HG02981 (cell line): ENCODE measurements at regions not wholly inside any gene's neighbourhood (a gene's known extent, or its start where the extent isn't known, plus 50 kb on each side); places are given as distances from the start of the nearest gene placed in this dataset.

Experiments
- ATAC-seq: cut with Tn5 transposase; IDR thresholded peaks from one replicate; pipeline ENCODE4 v1.9.1; 2021; ENCODE audit warnings: mild to moderate bottlenecking, moderate library complexity; ENCODE audit not compliant: unreplicated experiment

DNA sequence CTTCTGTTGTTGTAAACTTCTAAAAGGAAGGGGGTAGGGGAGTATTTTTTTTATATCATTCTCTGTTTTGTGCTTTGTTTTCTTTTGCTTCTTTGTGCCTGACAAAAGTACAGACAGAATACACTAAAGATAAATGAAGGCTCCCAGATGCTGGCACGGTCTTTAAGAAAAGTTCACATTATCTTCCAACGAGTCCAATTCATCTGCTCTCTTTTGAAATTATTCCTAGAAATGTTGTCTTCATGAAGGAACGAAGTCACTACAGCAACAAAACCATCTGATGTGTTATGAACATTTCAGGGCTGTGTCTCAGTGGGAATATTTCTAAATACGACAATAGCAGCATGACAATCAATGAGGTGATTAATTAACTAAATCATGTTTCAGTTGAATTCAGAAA is 813.8 kb upstream of the HTR2C start:
- no peak for ATAC-seq

DNA sequence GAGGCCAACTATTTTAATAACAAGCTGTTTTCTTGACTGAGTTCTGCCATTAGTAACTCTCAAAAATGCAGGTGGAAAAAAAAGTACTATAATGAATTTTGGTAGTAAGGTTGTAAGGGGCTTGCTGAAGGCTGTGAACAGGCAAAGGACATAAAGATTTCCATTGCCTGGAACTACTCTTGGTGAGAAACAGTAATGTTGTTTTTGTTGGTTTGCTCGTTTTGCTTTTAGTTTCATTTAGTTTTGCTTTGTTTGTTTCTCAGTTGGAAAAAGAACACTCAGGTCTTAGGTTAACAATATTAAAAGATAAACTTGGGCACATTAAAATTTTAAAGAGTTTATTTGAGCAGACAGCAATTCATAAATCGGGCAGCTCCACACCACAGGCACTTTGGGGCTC is 824.5 kb upstream of the HTR2C start:
- no peak for ATAC-seq

DNA sequence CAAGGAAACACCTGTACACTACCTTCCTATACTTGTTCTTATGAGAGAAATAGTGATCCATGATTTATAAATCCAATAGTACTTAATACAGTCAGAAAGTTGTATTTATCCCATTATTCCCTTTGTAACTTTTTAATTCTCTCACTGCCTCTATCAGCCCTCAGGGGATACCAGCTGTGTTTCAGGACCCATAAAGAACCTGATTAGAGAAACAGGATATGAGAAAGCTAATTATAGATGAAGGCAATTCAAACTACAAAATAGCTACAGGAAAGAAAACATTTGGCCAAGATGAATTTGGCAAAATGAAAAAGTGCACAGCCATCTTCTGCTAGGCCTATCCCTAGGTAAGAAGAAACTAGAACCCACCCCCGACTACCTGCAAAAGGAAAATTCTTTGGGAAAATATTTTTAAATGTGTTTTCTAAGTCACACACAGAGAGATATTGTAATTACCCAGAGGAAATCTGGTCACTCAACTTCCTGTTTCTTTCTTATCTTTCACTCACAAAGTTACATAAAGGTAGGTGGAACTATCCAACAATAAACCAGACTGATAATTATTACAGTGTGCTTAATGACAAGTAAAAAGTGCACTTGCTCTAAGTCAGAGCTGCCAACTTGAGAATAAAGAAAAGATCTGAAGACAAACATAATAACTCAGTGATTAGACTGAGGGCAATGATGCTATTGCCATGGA is 836.5 kb upstream of the HTR2C start:
- ATAC-seq = peak; percentile 57

DNA sequence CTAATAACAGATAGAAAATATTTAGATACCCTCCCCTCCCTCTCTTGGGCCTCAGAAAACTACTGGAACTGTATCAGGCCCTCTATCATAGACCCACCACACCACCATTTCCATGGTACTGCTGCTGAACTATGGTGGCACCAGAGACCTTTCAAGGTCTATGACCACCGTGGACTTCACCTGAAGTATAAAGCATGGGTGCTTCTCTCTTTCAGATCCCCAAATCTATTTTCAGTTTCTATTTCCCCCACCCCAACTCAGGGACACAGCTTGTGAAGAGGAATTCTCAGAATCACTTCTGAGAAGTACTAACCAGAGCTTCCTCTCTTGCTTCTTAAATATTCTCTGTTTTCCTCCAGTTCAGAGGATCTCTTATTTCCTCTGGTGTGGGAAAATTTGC is 840.8 kb upstream of the HTR2C start:
- ATAC-seq = peak; percentile 75

DNA sequence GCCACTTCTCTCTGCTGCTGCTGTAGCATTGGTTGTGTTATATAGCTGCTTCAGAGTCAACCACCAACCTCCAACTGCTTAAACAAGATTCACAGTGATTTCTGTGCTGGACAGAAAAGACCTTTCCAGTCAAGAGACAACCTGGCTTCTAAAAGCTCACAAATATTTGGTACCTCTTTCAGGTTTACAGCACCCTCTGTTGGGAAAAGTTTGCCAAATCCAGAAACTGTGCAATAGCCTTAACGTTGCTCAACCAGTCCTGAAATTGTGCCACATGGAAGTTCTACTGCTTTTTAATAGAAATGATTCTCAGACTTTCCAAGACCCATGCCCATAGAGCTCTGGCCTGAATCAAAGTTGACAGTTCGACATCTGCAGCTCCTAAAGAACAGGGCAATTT is 842.1 kb upstream of the HTR2C start:
- ATAC-seq = no peak

DNA sequence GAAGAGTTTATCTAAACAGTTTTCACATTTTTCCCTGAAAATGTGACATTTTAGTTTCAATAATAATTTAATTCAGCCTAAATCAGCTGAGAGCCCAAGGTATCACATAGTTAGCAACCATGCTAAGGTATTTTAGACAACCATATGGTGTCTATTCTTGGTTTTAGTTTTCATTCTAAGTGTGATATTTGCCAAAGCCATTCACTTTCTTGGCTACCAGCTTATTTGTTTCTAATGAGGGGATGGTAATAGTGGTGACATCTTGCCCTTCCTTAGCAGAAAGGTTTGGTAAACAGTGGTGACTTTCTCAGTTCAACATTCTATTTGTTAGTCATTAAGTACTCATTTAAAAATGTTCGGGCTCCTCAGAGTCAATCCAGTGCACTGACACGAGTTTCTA is 854.9 kb upstream of the HTR2C start:
- no peak for ATAC-seq

DNA sequence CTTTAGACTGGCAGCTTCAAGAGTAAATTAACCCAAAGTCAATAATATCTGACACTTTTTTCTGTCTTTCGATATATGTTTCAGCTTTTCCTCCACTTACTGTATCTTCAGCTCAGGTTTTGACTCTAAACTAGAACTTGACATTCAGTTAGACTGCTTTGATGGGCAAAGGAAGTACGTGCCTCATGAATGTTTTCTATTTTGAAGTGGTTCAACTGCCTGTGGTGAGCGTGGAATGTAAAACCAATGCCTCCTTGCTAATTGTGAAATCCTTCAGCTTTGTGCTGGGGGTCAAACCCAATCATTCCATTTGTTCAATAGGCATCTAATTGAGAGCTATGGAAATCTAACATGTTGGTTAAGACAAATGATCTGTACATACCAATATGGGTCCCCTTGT is 857.0 kb upstream of the HTR2C start:
- ATAC-seq = no peak

DNA sequence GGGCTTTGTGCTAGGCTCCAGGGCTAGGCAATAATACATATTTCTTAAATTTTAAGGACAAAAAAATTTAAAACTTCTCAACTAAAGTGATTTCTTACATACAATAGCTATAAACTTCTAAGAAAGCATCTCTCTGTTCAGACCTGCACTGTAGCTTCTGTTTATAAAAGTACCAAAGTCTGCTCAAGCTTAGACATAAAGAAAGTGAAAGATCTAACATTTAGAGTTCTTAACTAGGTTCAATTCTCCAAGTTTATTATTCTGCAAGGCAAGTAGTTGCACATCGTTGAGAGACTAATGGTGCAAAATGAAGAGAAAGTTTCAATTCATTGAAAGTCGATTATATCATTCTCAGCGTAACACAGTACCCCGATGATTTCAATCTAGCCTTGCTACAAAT is 857.4 kb upstream of the HTR2C start:
- no peak for ATAC-seq

DNA sequence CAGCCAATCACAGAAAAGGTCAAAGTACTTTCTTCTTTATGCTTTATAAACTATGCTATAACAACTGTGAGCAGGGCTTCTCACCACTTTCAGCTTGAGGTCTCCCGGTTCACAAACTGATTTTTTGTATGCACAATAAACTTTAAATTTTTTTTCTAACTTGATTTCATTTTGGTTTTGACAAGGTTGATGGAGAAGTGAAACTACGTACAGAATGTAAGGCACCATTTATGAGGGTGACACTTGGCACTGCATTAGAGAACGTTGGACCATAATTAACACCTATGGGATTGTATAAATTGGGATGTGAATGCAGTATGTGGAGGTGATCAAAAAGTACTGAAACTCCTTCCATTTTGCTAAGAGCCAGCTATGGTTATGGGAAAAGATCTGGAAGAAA is 857.9 kb upstream of the HTR2C start:
- no peak for ATAC-seq

DNA sequence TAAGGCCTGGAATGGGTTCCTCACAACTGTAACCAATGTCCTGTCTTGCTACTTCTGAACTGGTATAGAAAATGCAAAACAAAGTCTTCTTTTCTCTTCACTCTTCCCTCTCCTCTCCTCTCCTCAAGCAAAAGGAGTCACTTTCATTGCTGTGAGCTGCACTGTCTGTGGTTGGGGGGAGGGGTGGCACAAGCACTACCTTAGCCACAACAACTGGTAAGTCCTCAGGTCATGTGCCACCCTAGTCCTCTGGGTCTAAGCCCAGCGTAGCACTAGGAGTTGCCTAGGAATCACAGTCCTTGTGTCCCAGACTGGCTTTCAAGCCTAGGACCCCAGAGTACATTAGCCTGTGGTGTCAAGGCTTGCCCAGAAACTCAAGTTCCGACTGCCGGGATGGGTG is 859.3 kb upstream of the AMOT start:
- no peak for ATAC-seq

DNA sequence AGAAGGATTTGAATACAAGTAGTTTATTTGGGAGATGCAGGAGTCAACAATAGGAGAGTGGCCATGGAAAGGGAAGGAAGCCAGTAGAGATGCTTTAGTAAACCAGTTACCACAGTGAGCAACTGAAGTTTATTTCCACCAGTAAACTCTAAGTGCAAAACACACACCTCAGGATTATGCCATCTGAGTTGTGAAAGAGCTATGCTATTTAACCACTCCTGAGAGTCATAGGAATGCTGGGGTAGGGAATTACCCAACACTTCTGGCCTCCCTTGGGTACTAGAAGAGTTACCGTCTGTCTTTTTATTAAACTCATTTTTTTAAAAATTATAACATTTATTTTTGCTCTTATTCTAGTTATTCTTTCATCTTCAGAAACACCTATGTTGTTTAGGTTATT is 834.6 kb upstream of the AMOT start:
- ATAC-seq = no peak

DNA sequence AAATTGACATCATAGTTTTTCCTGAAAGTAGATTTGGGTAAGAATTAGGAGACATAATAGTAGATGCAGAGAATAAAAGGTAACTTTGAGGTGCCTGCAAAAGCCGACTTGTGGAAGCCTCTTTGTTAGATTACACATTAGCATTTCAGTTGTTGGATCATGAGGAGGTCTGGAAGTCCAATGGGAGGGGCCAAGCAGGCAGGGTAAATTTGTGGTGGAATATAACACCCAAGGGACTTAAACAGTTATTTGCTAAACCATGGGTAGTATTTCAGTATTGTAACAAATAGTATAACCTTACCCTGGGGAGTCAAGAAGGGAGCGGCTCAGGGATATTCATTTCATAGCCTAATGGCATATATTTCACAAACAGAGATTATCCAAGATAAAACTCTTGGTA is 810.7 kb upstream of the AMOT start:
- ATAC-seq = no peak

DNA sequence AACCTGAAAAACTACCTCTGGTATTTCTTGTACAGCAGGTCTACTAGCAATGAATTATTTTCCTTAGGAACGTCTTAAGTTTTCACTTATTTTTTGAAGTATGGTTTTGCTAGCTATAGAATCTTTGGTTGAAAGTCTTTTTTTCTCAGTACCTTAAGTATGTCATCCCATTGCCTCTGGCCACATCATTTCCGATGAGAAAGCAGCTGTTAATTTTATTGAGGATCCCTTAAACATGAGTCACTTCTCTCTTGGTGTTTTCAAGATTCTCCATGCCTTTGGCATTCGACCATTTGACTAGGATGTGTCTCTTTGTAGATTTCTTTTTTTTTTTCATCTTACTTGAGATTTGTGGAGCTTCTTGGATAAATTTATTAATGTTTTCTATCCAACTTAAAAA is 803.8 kb upstream of the AMOT start:
- no peak for ATAC-seq

DNA sequence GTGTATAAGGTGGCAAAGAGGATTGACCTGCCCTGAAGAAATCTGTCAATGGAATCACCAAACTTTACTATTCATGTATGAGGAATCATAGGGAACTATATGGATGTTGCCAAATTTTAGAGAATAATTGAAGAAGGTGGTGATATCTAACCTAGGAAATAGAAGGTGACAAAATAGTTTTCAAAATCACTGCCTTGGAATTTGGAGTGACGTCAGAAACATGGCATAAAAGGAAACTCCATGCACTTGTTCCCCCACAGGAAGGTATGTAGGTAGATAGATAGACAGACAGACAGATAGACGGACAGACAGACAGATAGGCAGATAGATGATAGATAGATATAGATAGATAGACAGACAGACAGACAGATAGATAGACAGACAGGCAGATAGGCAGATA is 793.9 kb upstream of the AMOT start:
- no peak for ATAC-seq

DNA sequence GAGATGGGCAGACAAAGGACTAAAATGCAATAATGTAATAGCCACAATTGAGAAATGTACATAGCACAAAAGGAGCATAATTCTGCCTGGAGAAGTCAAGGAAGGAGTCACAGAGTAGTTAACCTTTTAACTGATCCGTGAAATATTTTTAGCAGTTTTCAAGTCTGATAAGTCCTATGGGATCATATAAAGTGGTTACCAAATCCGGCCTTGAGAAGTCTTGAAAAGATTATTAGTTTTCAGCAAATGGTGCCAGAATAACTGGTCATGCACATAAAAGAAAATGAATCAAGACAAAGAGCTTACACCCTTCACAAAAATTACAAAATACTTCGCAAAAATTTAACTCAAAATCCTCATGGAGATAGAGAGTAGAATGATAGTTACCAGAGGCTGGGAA is 788.7 kb upstream of the AMOT start:
- no peak for ATAC-seq

DNA sequence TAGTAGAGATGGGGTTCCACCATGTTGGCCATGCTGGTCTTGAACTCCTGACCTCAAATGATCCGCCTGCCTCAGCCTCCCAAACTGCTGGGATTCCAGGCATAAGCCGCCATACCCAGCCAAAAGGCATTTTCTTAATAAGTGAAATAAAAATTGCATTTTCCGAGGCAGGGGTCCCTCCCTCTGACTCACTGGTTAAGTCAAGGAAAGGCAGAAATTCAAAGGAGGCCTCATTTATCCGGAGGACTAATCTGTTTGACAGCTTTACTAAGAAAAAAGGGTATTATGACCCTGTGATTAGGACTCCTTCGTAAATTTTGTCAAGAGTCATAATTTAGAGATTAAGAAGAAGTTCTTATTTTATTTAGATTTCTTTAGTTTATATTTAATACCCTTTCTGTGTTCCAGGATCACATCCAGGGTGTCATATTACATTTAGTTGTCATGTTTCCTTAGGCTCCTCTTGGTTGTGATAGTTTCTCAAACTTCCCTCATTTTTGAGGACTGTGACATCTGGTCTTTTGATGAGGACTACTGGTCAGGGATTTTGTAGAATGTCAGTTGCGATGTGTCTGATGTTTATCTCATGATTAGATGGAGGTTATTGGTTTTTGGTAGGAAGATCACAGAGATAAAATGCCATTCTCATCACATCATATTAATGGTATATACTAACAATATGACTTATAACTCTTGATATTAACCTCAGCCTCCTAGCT is 753.7 kb upstream of the AMOT start:
- no peak for ATAC-seq

DNA sequence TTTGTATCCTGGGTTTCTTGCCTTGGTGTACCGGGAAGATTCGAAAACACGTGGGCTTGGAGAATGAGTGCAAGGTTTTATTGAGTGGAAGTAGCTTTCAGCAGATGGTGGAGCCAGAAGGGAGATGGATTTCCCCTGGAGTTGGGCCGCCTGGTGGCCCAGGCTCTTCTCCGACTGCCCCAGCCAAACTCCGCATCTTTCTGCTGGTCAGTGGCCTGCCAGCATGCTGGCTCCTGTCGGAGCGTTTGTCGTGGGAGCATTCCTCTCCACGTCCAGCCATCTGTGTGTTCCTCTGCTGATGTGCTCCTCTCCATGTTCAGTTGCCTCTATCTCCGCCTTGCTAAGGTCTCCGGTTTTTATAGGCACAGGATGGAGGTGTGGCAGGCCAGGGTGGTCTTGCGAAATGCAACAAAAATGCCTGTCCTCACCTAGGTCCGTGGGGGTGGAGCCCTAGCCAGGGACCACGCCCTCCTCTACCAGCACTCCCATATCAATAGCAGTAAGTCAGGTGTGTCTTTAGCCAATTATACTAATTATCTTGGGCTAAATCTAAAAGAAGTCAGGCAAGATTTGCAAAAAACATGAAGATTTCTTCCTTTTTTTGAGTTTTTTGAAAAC is 745.8 kb upstream of the AMOT start:
- ATAC-seq = no peak

DNA sequence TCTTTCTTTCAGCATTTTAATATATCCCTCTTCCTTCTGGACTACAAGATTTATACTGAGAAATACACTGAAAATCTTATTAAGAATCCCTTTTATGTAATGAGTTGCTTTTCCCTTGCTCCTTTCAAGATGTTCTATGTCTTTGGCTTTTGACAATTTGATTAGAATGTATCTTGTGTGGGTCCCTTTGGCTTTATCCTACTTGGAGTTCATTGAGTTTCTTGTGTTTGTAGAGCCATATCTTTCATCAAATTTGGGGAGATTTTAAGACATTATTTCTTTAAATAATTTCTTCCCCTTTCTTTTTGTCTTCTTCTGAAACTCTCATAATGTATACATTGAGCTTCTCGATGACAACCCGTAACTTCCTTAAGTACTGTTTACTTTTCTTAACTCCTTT is 739.9 kb upstream of the AMOT start:
- ATAC-seq = no peak

DNA sequence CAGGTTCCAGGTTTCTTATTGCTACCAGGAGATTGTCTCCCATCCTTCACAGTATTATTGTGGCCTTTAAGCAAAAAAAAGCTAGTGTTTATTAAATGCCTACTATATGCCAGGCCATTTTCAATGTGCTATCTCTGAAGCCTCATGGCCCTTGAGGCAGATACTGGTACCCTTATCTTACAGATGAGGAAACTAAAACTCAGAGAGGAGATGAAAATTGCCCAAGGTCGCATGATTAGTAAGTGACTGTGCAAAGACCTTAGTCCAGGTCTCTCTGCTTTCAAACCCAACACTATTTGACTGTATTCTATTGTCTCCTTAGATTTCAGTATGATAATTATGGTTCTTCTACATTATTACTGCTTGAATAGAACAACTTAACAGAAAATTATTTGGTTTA is 717.9 kb upstream of the AMOT start:
- ATAC-seq = no peak

DNA sequence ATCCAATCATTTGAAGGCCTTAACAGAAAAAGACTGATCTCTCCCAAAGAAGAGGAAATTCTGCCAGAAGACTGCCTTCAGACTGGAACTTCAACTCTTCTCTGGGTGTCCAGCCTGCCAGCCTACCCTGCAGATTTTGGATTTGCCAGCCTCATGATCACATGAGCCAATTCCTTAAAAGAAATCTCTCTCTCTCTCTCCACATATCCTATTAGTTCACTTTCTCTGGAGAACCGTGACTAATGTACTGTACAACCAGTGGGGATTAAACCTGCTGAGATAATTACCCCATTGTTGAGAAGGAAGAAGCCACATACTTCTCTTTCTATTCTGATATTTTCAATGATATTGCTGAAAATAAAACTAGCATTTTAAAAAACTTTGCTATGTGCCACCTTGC is 711.3 kb upstream of the AMOT start:
- no peak for ATAC-seq

DNA sequence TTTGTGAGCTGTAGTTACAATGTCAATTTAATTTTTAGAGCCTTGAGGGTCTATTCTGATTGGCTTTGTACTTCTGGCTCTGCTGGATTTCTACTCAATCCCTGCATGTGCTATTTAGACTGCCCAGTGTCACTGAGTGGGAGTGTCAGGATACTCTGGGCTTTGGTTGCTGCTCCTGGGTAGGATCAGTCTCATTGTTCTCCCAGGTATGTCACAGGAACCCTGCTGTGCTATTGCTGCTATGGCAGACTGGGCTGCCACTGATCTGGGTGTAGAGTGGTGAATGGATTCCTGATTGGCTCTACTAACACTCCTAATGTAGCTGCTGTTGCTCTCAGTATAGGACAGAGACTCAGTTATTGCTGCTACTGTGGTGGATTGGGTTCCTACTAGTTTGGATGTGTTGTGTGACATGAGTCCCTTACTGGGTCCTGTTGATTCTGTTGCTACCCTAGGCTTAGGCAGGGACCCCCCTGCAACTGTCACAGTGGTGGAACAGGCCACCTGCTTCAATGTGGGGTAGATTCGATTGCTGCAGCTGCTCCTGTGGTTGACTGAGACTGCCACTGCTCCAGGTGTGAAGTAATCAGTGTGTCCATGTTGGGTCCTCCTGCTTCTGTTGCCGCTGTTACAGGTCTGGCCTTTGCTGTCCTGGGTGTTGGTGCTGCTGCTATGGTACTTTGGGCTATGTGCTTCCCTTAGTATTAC is 707.8 kb upstream of the AMOT start:
- no peak for ATAC-seq

DNA sequence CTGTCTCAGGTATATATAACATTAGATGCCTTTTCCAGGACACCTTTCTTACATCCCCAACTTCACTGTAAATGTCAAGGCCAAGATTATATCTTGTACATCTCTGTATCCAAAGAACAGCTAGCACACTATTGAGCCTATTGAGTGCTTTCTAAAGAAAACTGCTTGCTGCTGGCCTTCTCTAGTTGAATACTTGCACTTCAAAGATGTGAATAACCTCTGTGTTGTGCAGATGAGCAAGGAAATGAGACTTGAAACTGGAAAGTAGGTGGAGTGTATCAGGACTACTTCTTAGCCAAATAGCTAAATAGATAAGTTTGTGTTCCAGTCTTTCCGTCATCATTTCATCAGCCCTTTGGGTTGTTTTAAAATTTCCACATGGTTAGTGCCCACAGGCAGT is 704.4 kb upstream of the AMOT start:
- no peak for ATAC-seq
